Memory B cell (primary cell): ENCODE measurements at regions not wholly inside any gene's neighbourhood (a gene's known extent, or its start where the extent isn't known, plus 50 kb on each side); places are given as distances from the start of the nearest gene placed in this dataset.

Source experiments
- ATAC-seq: fragments of 150-1000 bp; cut with Tn5 transposase; 2 replicates; pipeline ENCODE4 v1.10.0; 2021; ENCODE audit warnings: low read depth, mild to moderate bottlenecking, moderate library complexity
- DNase-seq, 2 donors: peaks; one replicate each; pipeline ENCODE4 v3.0.0; 2022; ENCODE audit warnings: low spot score in 2 of 2
- H3K27ac Mint-ChIP-seq: one replicate; pipeline ENCODE4 v1.8.0; 2022; ENCODE audit warnings: mild to moderate bottlenecking, moderate library complexity, mixed read lengths
- H3K27me3 Mint-ChIP-seq: one replicate; pipeline ENCODE4 v1.8.0; 2022; ENCODE audit warnings: mixed read lengths
- H3K36me3 Mint-ChIP-seq: one replicate; pipeline ENCODE4 v1.8.0; 2022; ENCODE audit warnings: mild to moderate bottlenecking, mixed read lengths
- H3K4me1 Mint-ChIP-seq: one replicate; pipeline ENCODE4 v1.8.0; 2022; ENCODE audit warnings: mixed read lengths
- H3K4me3 Mint-ChIP-seq: one replicate; pipeline ENCODE4 v1.8.0; 2022; ENCODE audit warnings: mild to moderate bottlenecking, moderate library complexity, mixed read lengths
- H3K9me3 Mint-ChIP-seq: one replicate; pipeline ENCODE4 v1.8.0; 2022; ENCODE audit warnings: mixed read lengths

- no peak overlapping the region for H3K4me3 Mint-ChIP-seq
- no peaks in the 10 kb centered on the region for H3K4me1 Mint-ChIP-seq
- DNase-seq (no peak), ATAC-seq (no peak)
- no peaks in the 10 kb centered on the region for H3K36me3 Mint-ChIP-seq
- no peaks in the 10 kb centered on the region for H3K27me3 Mint-ChIP-seq
- H3K9me3 Mint-ChIP-seq, result peaks cover 4% of the 10 kb centered on the region
- no peak overlapping the region for H3K27ac Mint-ChIP-seq
Measured at GRCh38 chr14:83425138-83425537, 1891.5 kb upstream of the SEL1L start.

GRCh38 chr14:83425706-83426105, 1892.1 kb upstream of the SEL1L start:
- Mint-ChIP-seq H3K9me3 (peaks cover 4% of the 10 kb centered on the region), H3K27ac (no peak overlapping the region), H3K27me3 (no peaks in the 10 kb centered on the region), H3K36me3 (no peaks in the 10 kb centered on the region), H3K4me3 (no peak overlapping the region), H3K4me1 (no peaks in the 10 kb centered on the region)
- DNase-seq (no peak), ATAC-seq (no peak)

DNA sequence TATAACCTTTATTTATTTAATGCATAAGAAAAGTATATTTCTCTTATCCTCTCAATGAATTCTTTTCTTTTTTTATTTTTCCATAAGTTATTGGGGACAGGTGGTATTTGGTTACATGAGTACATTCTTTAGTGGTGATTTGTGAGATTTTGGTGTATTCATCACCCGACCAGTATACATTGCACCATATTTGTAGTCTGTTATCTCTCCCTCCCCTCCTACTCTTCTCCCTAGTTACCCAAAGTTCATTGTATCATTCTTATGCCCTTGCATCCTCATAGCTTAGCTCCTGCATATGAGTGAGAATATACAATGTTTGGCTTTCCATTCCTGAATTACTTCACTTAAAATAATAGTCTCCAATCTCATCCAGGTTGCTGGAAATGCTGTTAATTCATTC, 1900.0 kb upstream of the SEL1L start:
- Mint-ChIP-seq H3K4me3 (no peak overlapping the region), H3K36me3 (no peaks in the 10 kb centered on the region), H3K4me1 (no peaks in the 10 kb centered on the region), H3K27ac (no peak overlapping the region), H3K9me3 (peaks cover 1% of the 10 kb centered on the region), H3K27me3 (no peaks in the 10 kb centered on the region)
- DNase-seq (no peak), ATAC-seq (no peak)

GRCh38 chr14:83441801-83442200, 1908.1 kb upstream of the SEL1L start:
- no peak for ATAC-seq
- H3K36me3 Mint-ChIP-seq, result no peaks in the 10 kb centered on the region
- H3K27me3 Mint-ChIP-seq, result no peaks in the 10 kb centered on the region
- no peak overlapping the region for H3K27ac Mint-ChIP-seq
- H3K9me3 Mint-ChIP-seq, result peaks cover 4% of the 10 kb centered on the region
- DNase-seq, result no peak
- no peaks in the 10 kb centered on the region for H3K4me1 Mint-ChIP-seq
- no peak overlapping the region for H3K4me3 Mint-ChIP-seq

DNA sequence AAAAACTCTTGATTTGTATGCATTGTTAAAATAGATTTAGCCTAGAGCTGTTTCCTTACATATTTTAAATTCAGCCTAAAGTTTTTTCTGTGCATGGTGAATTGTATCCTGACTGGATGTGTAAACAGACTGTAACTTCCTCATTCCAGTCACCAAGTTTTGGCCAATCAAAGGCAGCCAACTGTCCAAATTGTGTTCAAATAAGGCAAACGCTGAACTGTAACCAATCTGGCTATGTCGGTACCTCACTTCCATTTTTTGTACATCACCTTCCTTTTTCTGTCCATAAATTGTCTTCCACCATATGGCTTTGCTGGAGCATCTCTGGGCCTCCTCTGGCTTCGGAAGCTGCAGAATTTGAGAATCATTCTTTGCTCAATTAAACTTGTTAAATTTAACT, 1921.9 kb upstream of the SEL1L start:
- Mint-ChIP-seq H3K4me1 (no peaks in the 10 kb centered on the region), H3K4me3 (no peak overlapping the region), H3K27me3 (no peaks in the 10 kb centered on the region), H3K36me3 (no peaks in the 10 kb centered on the region), H3K9me3 (peaks cover 16% of the 10 kb centered on the region), H3K27ac (no peak overlapping the region)
- no peak for ATAC-seq
- DNase-seq, result no peak

DNA sequence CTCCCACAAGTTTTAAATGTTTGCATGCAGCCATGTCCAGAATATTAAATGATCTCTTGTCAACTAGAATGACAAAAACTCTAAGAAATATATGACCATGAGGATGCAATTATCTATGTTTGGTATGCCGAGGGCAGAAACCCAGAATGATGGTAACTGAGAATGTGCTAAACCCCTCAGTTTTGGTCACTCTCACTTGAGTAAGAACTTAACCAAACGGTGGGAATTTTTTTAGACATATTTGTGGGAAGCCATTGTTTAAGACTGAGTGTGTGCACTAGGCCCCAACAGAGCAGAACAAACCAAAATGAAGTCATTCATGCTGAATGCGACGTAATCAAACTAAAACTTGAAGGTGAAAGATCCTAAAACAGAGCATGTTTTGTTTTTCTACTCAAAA, 1927.9 kb upstream of the SEL1L start:
- Mint-ChIP-seq H3K36me3 (no peaks in the 10 kb centered on the region), H3K4me3 (no peak overlapping the region), H3K4me1 (no peaks in the 10 kb centered on the region), H3K27me3 (no peaks in the 10 kb centered on the region), H3K27ac (no peak overlapping the region), H3K9me3 (peaks cover 5% of the 10 kb centered on the region)
- ATAC-seq (no peak), DNase-seq (no peak)

DNA sequence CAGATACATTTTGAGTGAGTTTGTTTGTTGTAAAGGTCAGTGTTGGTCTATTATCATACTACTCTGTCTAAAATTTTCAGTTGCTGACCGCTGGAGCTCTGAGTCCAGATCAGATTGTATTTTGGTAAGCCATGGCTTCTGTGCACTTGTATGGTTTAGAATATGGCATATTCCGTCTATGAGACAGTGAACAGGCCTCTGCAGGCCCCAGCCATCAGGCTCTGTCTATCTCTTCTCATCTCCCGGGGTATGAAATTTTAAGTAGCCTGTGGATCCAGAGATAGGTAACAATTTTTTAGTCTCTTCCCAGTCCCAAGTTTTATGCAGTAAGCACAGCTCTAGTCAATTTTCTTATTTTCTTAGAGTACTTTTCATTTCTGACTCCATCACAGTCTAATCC, 1929.1 kb upstream of the SEL1L start:
- H3K27me3 Mint-ChIP-seq, result no peaks in the 10 kb centered on the region
- H3K36me3 Mint-ChIP-seq, result no peaks in the 10 kb centered on the region
- DNase-seq (no peak), ATAC-seq (no peak)
- H3K9me3 Mint-ChIP-seq, result peaks cover 5% of the 10 kb centered on the region
- no peaks in the 10 kb centered on the region for H3K4me1 Mint-ChIP-seq
- no peak overlapping the region for H3K4me3 Mint-ChIP-seq
- no peak overlapping the region for H3K27ac Mint-ChIP-seq

DNA sequence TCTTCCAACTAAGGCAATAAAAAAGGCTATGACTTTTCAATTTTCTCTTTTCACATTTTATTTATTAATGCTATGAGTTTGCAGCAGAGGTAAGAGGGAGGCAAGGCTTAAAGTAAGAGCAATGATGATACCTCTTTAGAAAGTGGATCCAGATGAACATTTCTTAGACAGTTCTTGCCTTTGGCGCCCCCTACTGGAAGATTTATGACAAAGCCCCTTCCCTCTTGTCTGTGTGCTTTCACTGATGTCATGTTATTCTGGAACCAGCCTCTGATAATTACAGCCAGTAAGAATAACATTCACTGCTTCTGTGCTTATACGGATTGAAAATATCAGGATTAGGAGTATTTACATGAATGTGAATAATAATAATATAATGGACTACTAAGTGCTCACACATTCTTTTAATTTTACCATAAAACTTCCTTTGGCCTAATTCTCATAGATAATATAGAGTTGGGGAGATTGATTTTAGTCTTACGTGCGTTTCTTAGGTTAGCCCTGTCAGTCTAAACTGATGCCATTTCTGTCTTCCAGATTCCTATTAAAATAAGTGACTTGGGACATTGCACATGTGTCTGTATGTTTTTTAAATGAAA, 1929.9 kb upstream of the SEL1L start:
- ATAC-seq (no peak), DNase-seq (no peak)
- Mint-ChIP-seq H3K4me3 (no peak overlapping the region), H3K27me3 (no peaks in the 10 kb centered on the region), H3K27ac (no peak overlapping the region), H3K4me1 (no peaks in the 10 kb centered on the region), H3K9me3 (peaks cover 4% of the 10 kb centered on the region), H3K36me3 (no peaks in the 10 kb centered on the region)

- ATAC-seq (no peak), DNase-seq (no peak)
- H3K4me3 Mint-ChIP-seq, result no peak overlapping the region
- no peaks in the 10 kb centered on the region for H3K36me3 Mint-ChIP-seq
- peaks cover 2% of the 10 kb centered on the region for H3K9me3 Mint-ChIP-seq
- no peaks in the 10 kb centered on the region for H3K27me3 Mint-ChIP-seq
- H3K4me1 Mint-ChIP-seq, result no peaks in the 10 kb centered on the region
- no peak overlapping the region for H3K27ac Mint-ChIP-seq
Measured at GRCh38 chr14:83467811-83468210, 1934.2 kb upstream of the SEL1L start.

DNA sequence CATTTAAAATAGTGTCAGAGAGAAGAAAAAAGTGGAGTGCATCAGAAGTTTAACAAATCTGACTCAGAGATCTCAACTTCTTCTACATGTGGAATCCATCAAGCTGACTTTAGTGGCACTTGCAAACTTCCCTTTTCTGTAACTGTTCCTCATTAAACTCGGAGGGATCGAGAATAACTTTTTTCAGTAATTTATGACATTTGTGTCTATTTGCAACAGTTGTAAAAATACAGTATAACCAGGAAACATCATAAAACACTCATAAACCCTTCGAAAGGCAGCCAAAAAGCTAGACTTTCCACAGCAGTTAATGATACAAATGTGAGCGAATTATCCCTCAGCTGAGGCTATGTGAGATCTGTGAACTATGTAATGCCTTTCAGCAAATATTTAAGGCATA, 1936.8 kb upstream of the SEL1L start:
- peaks cover 5% of the 10 kb centered on the region for H3K9me3 Mint-ChIP-seq
- H3K4me1 Mint-ChIP-seq, result no peaks in the 10 kb centered on the region
- no peaks in the 10 kb centered on the region for H3K36me3 Mint-ChIP-seq
- DNase-seq (no peak), ATAC-seq (no peak)
- H3K27me3 Mint-ChIP-seq, result no peaks in the 10 kb centered on the region
- no peak overlapping the region for H3K4me3 Mint-ChIP-seq
- no peak overlapping the region for H3K27ac Mint-ChIP-seq

DNA sequence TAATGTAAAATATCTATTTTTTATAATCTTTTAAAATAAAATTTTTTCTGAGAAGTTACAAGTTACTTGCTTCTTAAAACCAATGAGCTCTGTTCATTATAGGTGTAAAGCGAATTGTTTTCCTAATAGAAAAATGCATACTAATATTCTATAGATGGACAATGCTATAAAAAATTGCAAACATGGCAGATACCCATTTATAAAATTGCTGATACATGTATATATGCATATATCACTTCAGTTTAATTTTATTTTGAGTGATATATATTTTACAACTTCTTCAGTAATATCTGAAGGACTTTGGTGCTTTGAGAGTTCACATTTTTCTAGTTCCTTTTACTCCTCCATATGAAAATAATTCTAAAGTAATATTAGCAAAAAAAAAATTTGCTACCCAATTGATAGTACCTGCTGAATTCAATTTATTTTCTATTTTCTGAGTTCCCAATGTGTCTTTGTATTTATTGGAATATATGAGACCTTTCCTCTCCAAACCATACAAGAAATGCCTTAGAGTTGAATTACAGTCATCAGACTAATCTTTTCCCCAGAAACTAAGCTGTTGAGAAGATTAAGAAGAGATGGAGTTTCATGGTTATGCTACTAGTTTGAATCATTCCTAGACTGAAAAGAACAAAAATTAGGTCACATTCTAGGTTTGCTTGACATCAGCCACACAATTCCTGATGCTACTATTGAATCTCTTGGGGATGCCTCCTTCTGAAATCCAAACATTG, 1937.5 kb upstream of the SEL1L start:
- Mint-ChIP-seq H3K4me3 (no peak overlapping the region), H3K9me3 (peaks cover 5% of the 10 kb centered on the region), H3K4me1 (no peaks in the 10 kb centered on the region), H3K27me3 (no peaks in the 10 kb centered on the region), H3K27ac (no peak overlapping the region), H3K36me3 (no peaks in the 10 kb centered on the region)
- DNase-seq (no peak), ATAC-seq (no peak)

DNA sequence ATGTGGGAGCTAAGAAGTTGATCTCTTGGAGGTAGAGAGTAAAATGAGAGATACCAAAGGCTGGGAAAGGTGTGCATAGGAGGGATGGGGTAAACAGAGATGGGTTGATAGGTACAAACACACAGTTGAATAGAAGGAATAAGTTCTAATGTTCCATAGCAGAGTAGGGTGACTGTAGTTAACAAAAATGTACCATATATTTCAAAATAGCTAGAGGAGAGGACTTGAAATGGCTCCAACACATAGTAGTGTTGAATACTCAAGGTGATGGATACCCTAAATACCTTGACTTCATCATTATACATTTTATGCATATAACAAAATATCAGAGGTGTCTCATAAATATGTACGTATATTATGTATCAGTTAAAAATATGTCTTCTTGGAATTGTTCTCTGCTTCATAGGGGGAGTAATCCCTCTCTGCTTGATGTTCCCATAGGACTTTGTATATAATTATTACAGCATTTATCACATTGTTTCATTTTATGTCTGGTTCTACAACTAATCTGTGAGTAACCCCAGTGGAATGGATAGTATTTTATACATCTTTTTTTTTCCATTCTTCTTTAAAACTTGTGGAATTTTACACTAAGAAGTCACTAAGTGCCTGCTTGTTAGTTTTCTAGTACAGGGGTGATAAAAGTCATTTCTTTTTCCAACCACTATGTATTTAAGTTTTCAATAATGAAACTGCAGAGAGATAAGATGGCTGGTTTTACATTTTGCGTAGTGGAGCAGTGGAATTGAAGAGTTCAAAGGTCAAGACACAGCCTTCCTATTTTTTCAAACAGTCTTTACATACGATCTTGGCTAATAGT, 1940.0 kb upstream of the SEL1L start:
- Mint-ChIP-seq H3K4me1 (no peaks in the 10 kb centered on the region), H3K9me3 (peaks cover 5% of the 10 kb centered on the region), H3K36me3 (no peaks in the 10 kb centered on the region), H3K27me3 (no peaks in the 10 kb centered on the region), H3K27ac (no peak overlapping the region), H3K4me3 (no peak overlapping the region)
- ATAC-seq, result no peak
- DNase-seq, result no peak

DNA sequence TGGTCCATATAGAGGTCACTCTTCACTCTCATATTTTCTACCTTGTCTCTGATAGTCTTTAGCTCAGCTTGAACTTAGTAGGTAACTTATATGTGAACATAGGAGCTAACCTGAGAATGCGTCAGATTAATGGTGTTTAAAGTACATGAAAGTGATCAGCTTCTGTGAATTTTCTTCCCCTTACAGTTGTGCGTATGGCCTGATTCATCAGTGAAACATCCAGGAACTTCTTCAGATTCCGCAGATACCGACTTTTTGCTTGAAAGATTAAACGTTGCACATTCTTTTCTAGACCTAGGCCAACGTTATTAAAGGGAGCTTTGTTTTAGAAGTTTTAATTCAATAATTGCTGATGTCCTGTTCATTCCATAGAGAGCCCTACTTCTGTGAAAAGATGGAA, 1945.1 kb upstream of the SEL1L start:
- Mint-ChIP-seq H3K4me1 (no peaks in the 10 kb centered on the region), H3K36me3 (no peaks in the 10 kb centered on the region), H3K27ac (no peak overlapping the region), H3K27me3 (no peaks in the 10 kb centered on the region), H3K4me3 (no peak overlapping the region), H3K9me3 (peaks cover 9% of the 10 kb centered on the region)
- DNase-seq (no peak), ATAC-seq (no peak)

GRCh38 chr14:83483063-83483462, 1949.4 kb upstream of the SEL1L start:
- peaks cover 6% of the 10 kb centered on the region for H3K9me3 Mint-ChIP-seq
- no peaks in the 10 kb centered on the region for H3K27me3 Mint-ChIP-seq
- H3K27ac Mint-ChIP-seq, result no peak overlapping the region
- no peak for DNase-seq
- H3K36me3 Mint-ChIP-seq, result no peaks in the 10 kb centered on the region
- ATAC-seq, result no peak
- H3K4me1 Mint-ChIP-seq, result no peaks in the 10 kb centered on the region
- no peak overlapping the region for H3K4me3 Mint-ChIP-seq
